Hematopoietic multipotent progenitor cell treated with erythropoietin and hydrocortisone succinate and interleukin-3 and kit ligand, for 6 days (in vitro differentiated cells): ENCODE measurements at regions not wholly inside any gene's neighbourhood (a gene's known extent, or its start where the extent isn't known, plus 50 kb on each side); places are given as distances from the start of the nearest gene placed in this dataset.

Experiments
- DNase-seq: peaks from one replicate; pipeline ENCODE4 v3.0.0-alpha.2; 2015

GRCh38 chr21:18460979-18461378, 57.4 kb upstream of the TMPRSS15 start:
- DNase-seq: peak; percentile 39

GRCh38 chr21:18461743-18462142, 58.2 kb upstream of the TMPRSS15 start:
- DNase-seq: no peak

- no peak for DNase-seq
Observed at GRCh38 chr21:18467715-18468114, 64.1 kb upstream of the TMPRSS15 start.

GRCh38 chr21:18468790-18469189, 65.2 kb upstream of the TMPRSS15 start:
- DNase-seq: no peak

- DNase-seq: no peak
Observed at GRCh38 chr21:18476639-18477038, 73.1 kb upstream of the TMPRSS15 start.

GRCh38 chr21:18477043-18477442, 73.5 kb upstream of the TMPRSS15 start:
- no peak for DNase-seq

GRCh38 chr21:18478513-18478912, 74.9 kb upstream of the TMPRSS15 start:
- DNase-seq: no peak

GRCh38 chr21:18488252-18488651, 84.7 kb upstream of the TMPRSS15 start:
- no peak for DNase-seq

GRCh38 chr21:18493422-18493821, 89.8 kb upstream of the TMPRSS15 start:
- no peak for DNase-seq

- no peak for DNase-seq
Observed at GRCh38 chr21:18495523-18495922, 91.9 kb upstream of the TMPRSS15 start.

- DNase-seq: peak; percentile 20
Observed at GRCh38 chr21:18498431-18498830, 94.8 kb upstream of the TMPRSS15 start.

GRCh38 chr21:18499761-18500376, 96.3 kb upstream of the TMPRSS15 start:
- DNase-seq: peak; percentile 74

- no peak for DNase-seq
Observed at GRCh38 chr21:18518054-18518481, 114.5 kb upstream of the TMPRSS15 start.

GRCh38 chr21:18521204-18521603, 117.6 kb upstream of the TMPRSS15 start:
- no peak for DNase-seq

- no peak for DNase-seq
Observed at GRCh38 chr21:18522181-18522972, 118.8 kb upstream of the TMPRSS15 start.

GRCh38 chr21:18524097-18524880, 120.7 kb upstream of the TMPRSS15 start:
- DNase-seq: no peak

- DNase-seq: no peak
Observed at GRCh38 chr21:18529254-18529653, 125.7 kb upstream of the TMPRSS15 start.

GRCh38 chr21:18542081-18542480, 138.5 kb upstream of the TMPRSS15 start:
- no peak for DNase-seq

GRCh38 chr21:18545908-18546307, 142.3 kb upstream of the TMPRSS15 start:
- DNase-seq: no peak

- DNase-seq: no peak
Observed at GRCh38 chr21:18547347-18547746, 143.8 kb upstream of the TMPRSS15 start.

GRCh38 chr21:18548249-18548648, 144.7 kb upstream of the TMPRSS15 start:
- no peak for DNase-seq

GRCh38 chr21:18549214-18549905, 145.8 kb upstream of the TMPRSS15 start:
- DNase-seq: no peak

- no peak for DNase-seq
Observed at GRCh38 chr21:18550361-18550760, 146.8 kb upstream of the TMPRSS15 start.
